ENCODE measurements at regions not wholly inside any gene's neighbourhood (a gene's known extent, or its start where the extent isn't known, plus 50 kb on each side); places are given as distances from the start of the nearest gene placed in this dataset.

GRCh38 chr5:56608217-56608925 lies 207.0 kb upstream of the MAP3K1 start:
- TF ChIP-seq CTCF (IDR thresholded peaks at IDR 0.05; ENCODE audit: low read depth, low read length, missing control alignments): no peak
- no peak for DNase-seq (ENCODE audit: extremely low read depth, low read depth)
- H3K4me3 ChIP-seq (replicated peaks; ENCODE audit: low read depth, low read length): no peak overlapping the region

- no peak for DNase-seq (ENCODE audit: extremely low read depth, low read depth)
- TF ChIP-seq CTCF (IDR thresholded peaks at IDR 0.05; ENCODE audit: low read depth, low read length, missing control alignments): no peak
- no peak overlapping the region for H3K4me3 ChIP-seq (replicated peaks; ENCODE audit: low read depth, low read length)
Measured at GRCh38 chr5:56607551-56607950, 207.8 kb upstream of the MAP3K1 start.

- no peak for TF ChIP-seq CTCF (IDR thresholded peaks at IDR 0.05; ENCODE audit: low read depth, low read length, missing control alignments)
- DNase-seq (ENCODE audit: extremely low read depth, low read depth): no peak
Measured at GRCh38 chr5:56607074-56607473, 208.3 kb upstream of the MAP3K1 start.

GRCh38 chr5:56606192-56606591 lies 209.2 kb upstream of the MAP3K1 start:
- TF ChIP-seq CTCF (IDR thresholded peaks at IDR 0.05; ENCODE audit: low read depth, low read length, missing control alignments): no peak
- H3K4me3 ChIP-seq (replicated peaks; ENCODE audit: low read depth, low read length): no peak overlapping the region
- DNase-seq (ENCODE audit: extremely low read depth, low read depth): no peak

More at GRCh38 chr5:56607074-56607473, 208.3 kb upstream of the MAP3K1 start:
- H3K4me3 ChIP-seq (replicated peaks; ENCODE audit: low read depth, low read length): no peak overlapping the region

GRCh38 chr5:56605231-56605630 lies 210.1 kb upstream of the MAP3K1 start:
- no peak for DNase-seq (ENCODE audit: extremely low read depth, low read depth)
- no peak for TF ChIP-seq CTCF (IDR thresholded peaks at IDR 0.05; ENCODE audit: low read depth, low read length, missing control alignments)
- H3K4me3 ChIP-seq (replicated peaks; ENCODE audit: low read depth, low read length): no peak overlapping the region

- no peak overlapping the region for H3K4me3 ChIP-seq (replicated peaks; ENCODE audit: low read depth, low read length)
- TF ChIP-seq CTCF (IDR thresholded peaks at IDR 0.05; ENCODE audit: low read depth, low read length, missing control alignments): no peak
- no peak for DNase-seq (ENCODE audit: extremely low read depth, low read depth)
Measured at GRCh38 chr5:56601641-56602071, 213.7 kb upstream of the MAP3K1 start.

- TF ChIP-seq CTCF (IDR thresholded peaks at IDR 0.05; ENCODE audit: low read depth, low read length, missing control alignments): no peak
- DNase-seq (ENCODE audit: extremely low read depth, low read depth): no peak
- H3K4me3 ChIP-seq (replicated peaks; ENCODE audit: low read depth, low read length): no peak overlapping the region
Measured at GRCh38 chr5:56598941-56599340, 216.4 kb upstream of the MAP3K1 start.
